GM13976 (cell line): ENCODE measurements at regions not wholly inside any gene's neighbourhood (a gene's known extent, or its start where the extent isn't known, plus 50 kb on each side); places are given as distances from the start of the nearest gene placed in this dataset.
"Not testable (repeated sequence)": the region's sequence is repeated elsewhere in the genome, so short reads cannot be mapped to it uniquely, and the experiment has no call there.

Experiments
- DNase-seq: peaks from one replicate; pipeline ENCODE4 v3.0.0; 2012; ENCODE audit warnings: low spot score
- in situ Hi-C: fragments of 300-500 bp; cut with MboI; formaldehyde crosslinking; loops from one replicate; pipeline ENCODE4 v1.12.0; 2022; ENCODE audit warnings: low sequenced_read_pairs, mixed read lengths, inconsistent platforms; ENCODE audit not compliant: unreplicated experiment
- TF ChIP-seq, protein P1 (sequence below): IDR thresholded peaks from 2 replicates; pipeline ENCODE4 v1.5.1; 2012; ENCODE audit warnings: borderline replicate concordance, mild to moderate bottlenecking; ENCODE audit not compliant: insufficient read depth; ENCODE audit errors: extremely low read depth, missing control alignments, control extremely low read depth

DNA sequence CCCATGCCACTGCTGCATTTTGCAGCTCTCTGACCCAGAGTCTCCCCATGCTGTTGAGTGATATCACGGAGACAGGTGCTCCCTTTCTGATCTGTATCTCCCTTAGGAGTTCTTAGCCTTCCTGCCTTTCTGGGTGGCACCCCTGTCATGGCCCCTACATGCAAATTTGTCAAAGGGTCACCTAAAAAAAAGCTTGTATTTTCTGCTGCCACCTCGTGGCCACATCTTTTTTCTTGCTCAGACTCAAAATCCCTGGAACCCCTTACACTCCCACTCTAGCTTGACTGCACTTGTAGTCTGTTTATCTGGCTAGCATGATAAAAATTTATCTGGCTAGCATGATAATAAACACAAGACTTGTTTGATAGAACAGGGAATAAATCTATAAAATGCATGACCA is 809.1 kb downstream of the SORCS1 start:
- in situ Hi-C loops = no loop called here
- TF ChIP-seq, protein P1, sequence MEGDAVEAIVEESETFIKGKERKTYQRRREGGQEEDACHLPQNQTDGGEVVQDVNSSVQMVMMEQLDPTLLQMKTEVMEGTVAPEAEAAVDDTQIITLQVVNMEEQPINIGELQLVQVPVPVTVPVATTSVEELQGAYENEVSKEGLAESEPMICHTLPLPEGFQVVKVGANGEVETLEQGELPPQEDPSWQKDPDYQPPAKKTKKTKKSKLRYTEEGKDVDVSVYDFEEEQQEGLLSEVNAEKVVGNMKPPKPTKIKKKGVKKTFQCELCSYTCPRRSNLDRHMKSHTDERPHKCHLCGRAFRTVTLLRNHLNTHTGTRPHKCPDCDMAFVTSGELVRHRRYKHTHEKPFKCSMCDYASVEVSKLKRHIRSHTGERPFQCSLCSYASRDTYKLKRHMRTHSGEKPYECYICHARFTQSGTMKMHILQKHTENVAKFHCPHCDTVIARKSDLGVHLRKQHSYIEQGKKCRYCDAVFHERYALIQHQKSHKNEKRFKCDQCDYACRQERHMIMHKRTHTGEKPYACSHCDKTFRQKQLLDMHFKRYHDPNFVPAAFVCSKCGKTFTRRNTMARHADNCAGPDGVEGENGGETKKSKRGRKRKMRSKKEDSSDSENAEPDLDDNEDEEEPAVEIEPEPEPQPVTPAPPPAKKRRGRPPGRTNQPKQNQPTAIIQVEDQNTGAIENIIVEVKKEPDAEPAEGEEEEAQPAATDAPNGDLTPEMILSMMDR = no peak
- no peak for DNase-seq

DNA sequence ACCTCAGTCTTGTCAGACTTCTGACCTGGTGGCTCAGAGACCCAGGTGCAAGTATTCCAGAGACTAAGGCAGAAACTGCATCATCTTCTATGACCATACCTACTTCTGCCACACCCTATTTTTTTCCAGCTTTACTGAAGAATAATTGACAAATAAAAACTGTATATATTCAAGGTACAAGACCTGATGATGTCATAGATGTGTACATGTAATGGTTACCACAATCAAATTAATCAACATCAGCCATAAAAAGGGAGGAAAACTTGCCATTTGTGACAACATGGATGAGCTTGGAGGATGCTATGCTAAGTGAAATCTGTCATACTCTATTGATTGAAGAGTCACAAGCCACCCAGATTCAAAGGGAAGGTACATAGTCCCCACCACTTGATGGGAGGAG is 815.6 kb downstream of the SORCS1 start:
- TF ChIP-seq, protein P1 = no peak
- in situ Hi-C loops = no loop called here
- no peak for DNase-seq

DNA sequence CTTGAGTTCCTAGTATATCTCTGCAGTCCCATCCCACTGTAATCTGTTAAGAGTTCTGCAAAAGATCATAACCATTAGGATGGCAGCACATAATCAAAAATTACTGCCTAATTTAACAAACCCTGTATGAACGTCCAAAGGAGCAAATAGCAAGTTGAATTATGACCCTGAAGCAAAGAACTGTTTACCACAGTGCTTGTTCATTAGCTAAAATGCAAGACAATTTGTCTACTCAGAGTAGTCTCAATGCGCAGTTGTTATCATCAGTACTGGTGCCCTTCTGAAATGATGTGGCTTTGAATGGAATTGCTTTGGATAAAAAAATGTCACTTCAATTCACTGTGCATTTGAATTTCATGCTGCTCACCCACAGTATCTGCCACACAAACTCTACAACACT is 817.0 kb downstream of the SORCS1 start:
- in situ Hi-C loops = no loop called here
- TF ChIP-seq, protein P1 = no peak

DNA sequence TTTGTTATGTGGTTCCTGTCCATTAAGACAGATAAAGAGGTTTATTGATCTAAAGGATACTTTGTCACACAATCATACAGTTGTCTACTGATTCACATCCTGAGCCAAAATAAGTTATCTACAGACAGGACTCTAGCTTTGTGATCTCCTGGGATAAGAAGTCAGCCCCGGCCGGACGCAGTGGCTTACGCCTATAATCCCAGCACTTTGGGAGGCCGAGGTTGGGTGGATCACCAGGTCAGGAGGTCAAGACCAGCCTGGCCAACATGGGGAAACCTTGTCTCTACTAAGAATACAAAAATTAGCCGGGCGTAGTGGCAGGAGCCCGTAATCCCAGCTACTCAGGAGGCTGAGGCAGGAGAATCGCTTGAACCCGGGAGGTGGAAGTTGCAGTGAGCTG is 821.0 kb downstream of the SORCS1 start:
- DNase-seq, in situ Hi-C loops: not testable (repeated sequence)

More for the DNA sequence above, 817.0 kb downstream of the SORCS1 start:
- DNase-seq = no peak

DNA sequence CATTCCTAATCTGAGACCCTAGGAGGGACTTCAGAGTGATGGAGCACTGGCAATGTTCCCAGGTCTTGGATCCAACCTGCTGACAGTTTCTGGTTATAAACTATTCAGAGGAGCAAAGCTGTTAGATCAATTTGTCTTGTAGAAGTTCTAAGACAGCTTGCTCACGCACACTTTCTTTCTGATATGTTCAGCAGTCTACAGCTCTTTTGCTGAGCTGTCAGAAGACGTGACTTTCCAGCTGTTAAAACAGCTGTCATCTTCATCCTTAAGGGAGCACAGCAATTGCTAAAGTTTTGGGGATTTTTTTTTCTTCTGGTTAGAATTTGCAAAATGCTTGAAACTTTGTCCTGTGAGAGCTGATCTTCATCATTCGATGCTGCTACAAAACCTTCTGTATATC is 823.1 kb downstream of the SORCS1 start:
- TF ChIP-seq, protein P1 = no peak
- no peak for DNase-seq
- in situ Hi-C loops = no loop called here

DNA sequence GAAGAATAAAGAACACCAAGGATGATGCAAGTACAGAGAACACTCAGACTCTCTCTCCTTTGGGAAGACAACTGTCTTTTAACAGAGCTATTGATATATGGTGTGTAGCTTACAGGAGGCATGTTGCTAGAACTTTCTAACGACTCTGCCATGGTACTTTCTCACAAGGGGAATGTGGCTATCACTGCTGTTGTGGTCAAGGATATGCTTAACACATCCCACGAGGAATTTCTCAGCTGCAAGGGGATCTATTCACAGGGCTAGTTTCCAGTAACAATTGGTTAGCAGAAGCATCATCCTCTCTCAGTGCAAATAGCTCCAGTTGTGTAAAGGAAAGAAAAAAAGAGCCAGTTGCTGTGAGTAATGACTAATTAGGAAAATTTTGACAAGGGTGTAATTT is 826.0 kb downstream of the SORCS1 start:
- in situ Hi-C loops = no loop called here
- TF ChIP-seq, protein P1 = no peak

DNA sequence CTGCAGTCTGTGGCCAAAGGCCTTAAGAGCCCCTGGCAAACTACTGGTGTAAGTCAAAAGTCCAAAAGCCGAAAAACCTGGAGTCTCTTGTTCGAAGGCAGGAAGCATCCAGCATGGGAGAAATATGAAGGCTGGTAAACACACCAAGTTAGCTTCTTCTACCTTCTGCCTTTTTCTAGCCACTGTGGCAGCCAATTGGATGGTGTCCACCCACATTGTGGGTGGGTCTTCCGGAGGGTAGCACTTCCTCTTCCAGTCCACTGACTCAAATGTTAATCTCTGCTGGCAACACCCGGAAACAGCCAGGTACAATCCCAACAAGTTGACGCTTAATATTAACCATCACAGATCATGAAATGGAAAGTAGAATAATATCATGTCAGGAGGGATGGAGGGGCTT is 827.6 kb downstream of the SORCS1 start:
- TF ChIP-seq, protein P1 = no peak
- in situ Hi-C loops = no loop called here
- no peak for DNase-seq

More for the DNA sequence above, 826.0 kb downstream of the SORCS1 start:
- DNase-seq = no peak

DNA sequence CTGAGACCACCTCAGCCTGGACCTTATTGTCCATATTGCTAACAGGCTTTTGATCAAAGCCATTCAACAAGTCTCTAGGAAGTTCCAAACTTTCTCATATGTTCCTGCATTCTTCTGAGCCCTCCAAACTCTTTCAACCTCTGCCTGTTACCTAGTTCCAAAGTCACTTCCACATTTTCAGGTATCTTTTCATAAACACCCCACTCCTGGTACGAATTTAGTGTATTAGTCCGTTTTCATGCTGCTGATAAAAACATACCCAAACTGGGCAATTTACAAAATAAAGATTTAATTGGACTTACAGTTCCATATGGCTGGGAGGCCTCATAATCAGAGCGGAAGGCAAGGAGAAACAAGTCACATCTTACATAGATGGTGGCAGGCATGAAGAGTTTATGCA is 836.8 kb downstream of the SORCS1 start:
- in situ Hi-C loops = no loop called here
- DNase-seq = no peak
- TF ChIP-seq, protein P1 = no peak
